ENCODE measurements at regions not wholly inside any gene's neighbourhood (a gene's known extent, or its start where the extent isn't known, plus 50 kb on each side); places are given as distances from the start of the nearest gene placed in this dataset.
"Not testable (repeated sequence)": the region's sequence is repeated elsewhere in the genome, so short reads cannot be mapped to it uniquely, and the experiment has no call there.

DNA sequence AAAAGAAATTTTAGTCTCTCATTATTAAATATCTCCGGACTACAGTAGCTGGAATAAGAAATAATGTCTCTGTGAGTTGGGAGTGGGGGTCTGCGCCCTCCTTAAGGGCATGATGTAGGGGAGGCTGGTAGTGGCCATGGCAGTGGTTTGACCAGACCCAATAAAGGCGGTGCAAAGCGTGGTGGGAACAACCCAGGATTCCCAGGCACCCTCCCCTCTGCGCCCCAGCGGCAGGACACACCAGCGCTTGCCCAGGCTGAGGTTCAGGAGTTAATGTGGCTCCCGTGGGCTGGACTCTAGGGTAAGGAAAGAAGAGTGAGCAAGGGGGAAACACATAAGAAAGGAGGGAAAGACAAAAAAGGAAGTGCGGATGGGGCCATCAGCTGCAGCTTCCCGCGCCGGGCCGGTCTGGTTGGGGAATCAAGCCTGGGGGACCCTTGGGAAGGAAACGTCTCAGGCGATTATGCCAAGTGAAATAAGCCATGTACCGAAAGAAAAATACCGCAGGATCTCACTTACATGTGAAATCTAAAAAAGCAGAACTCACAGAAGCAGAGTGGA, 157.5 kb upstream of the SMIM31 start:
- DNase-seq (ENCODE audit: low read depth) = no peak
- TF ChIP-seq, protein P1, sequence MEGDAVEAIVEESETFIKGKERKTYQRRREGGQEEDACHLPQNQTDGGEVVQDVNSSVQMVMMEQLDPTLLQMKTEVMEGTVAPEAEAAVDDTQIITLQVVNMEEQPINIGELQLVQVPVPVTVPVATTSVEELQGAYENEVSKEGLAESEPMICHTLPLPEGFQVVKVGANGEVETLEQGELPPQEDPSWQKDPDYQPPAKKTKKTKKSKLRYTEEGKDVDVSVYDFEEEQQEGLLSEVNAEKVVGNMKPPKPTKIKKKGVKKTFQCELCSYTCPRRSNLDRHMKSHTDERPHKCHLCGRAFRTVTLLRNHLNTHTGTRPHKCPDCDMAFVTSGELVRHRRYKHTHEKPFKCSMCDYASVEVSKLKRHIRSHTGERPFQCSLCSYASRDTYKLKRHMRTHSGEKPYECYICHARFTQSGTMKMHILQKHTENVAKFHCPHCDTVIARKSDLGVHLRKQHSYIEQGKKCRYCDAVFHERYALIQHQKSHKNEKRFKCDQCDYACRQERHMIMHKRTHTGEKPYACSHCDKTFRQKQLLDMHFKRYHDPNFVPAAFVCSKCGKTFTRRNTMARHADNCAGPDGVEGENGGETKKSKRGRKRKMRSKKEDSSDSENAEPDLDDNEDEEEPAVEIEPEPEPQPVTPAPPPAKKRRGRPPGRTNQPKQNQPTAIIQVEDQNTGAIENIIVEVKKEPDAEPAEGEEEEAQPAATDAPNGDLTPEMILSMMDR (IDR thresholded peaks at IDR 0.05; ENCODE audit: low read depth, low read length, missing control alignments) = no peak
- H3K4me3 ChIP-seq (ENCODE audit: low read depth, low read length) = no peak overlapping the region

- TF ChIP-seq, protein P1 (IDR thresholded peaks at IDR 0.05; ENCODE audit: low read depth, low read length, missing control alignments) = no peak
- DNase-seq (ENCODE audit: low read depth) = no peak
- H3K4me3 ChIP-seq (ENCODE audit: low read depth, low read length) = no peak overlapping the region
These were observed 157.0 kb upstream of the SMIM31 start for GRCh38 chr4:164596927-164597326.

GRCh38 chr4:164601653-164602052, 152.3 kb upstream of the SMIM31 start:
- TF ChIP-seq, protein P1 (IDR thresholded peaks at IDR 0.05; ENCODE audit: low read depth, low read length, missing control alignments) = no peak
- no peak for DNase-seq (ENCODE audit: low read depth)
- H3K4me3 ChIP-seq (ENCODE audit: low read depth, low read length) = no peak overlapping the region

DNA sequence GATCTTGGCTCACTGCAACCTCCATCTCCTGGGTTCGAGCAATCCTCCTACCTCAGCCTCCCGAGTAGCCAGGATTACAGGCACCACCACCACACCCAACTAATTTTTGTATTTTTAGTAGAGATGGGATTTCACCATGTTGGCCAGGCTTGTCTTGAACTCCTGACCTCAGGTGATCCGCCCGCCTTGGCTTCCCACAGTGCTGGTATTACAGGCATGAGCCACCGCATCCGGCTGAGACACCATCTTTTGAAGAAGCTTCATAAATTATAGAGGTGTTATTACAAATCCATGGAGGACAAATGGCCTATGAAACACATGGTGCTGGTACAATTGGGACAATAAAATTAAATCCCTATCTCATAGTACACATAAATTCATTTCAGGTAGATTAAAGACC, 148.1 kb upstream of the SMIM31 start:
- not testable (repeated sequence) for H3K4me3 ChIP-seq (ENCODE audit: low read depth, low read length); DNase-seq (ENCODE audit: low read depth)

GRCh38 chr4:164606478-164606877, 147.5 kb upstream of the SMIM31 start:
- H3K4me3 ChIP-seq (ENCODE audit: low read depth, low read length) = no peak overlapping the region
- TF ChIP-seq, protein P1 (IDR thresholded peaks at IDR 0.05; ENCODE audit: low read depth, low read length, missing control alignments) = no peak
- DNase-seq (ENCODE audit: low read depth) = peak; percentile 5

DNA sequence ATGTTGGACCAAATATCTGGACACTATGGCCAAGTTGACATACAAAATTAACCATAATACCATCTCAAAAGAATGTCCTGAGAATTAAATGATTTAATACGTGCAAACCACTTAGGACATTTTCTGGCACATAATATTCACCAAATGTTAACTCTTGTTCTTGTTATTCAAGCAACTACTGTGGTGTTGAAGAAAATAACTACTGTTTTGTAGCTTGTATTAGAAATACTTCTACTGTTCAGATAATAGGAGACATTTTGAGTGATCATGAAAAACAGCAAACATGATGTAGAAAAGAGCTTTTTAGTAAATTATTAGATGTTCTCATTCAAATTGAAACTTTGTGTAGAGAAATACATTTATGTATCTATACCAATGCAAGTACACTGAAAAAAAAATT, 140.7 kb upstream of the SMIM31 start:
- TF ChIP-seq, protein P1 (IDR thresholded peaks at IDR 0.05; ENCODE audit: low read depth, low read length, missing control alignments) = no peak
- DNase-seq (ENCODE audit: low read depth) = no peak
- H3K4me3 ChIP-seq (ENCODE audit: low read depth, low read length) = no peak overlapping the region

DNA sequence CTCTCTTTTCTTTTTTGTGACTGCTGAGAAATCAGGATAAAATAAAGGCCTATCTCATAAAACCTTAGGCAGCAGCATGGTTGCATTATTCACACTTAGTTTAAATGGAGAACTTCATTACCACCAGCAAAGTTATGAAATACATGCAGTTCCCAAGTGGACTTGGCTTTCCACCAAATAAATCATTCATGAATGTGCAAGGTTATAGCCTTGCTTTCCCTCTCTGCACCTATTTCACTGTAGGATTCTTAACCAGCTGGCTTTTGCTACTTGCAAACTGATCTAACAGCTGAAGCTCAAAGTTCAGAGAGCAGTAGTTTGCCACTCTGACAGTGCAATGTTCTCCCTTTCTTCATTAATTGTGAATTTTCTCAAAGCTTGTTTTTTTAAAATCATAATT, 140.1 kb upstream of the SMIM31 start:
- no peak overlapping the region for H3K4me3 ChIP-seq (ENCODE audit: low read depth, low read length)
- DNase-seq (ENCODE audit: low read depth) = no peak
- TF ChIP-seq, protein P1 (IDR thresholded peaks at IDR 0.05; ENCODE audit: low read depth, low read length, missing control alignments) = no peak
